Hepatocyte (in vitro differentiated cells): ENCODE measurements at regions not wholly inside any gene's neighbourhood (a gene's known extent, or its start where the extent isn't known, plus 50 kb on each side); places are given as distances from the start of the nearest gene placed in this dataset.

Experiments used
- DNase-seq: peaks from one replicate; pipeline ENCODE4 v3.0.0-alpha.2; 2016; ENCODE audit warnings: low spot score
- H2AFZ ChIP-seq: fragments of 200-600 bp; sonication (generic); 2 replicates; pipeline ENCODE4 v1.6.0; 2016; ENCODE audit warnings: antibody characterized with exemption, mild to moderate bottlenecking
- H3K27ac ChIP-seq: fragments of 200-600 bp; sonication (generic); 2 replicates; pipeline ENCODE4 v1.5.1; 2016; ENCODE audit warnings: mild to moderate bottlenecking
- H3K27me3 ChIP-seq: fragments of 200-600 bp; sonication (generic); 2 replicates; pipeline ENCODE4 v1.6.1; 2016
- H3K36me3 ChIP-seq: fragments of 200-600 bp; sonication (generic); replicated peaks from 2 replicates; pipeline ENCODE4 v1.5.1; 2016; ENCODE audit warnings: low read depth; ENCODE audit not compliant: insufficient read depth
- H3K4me1 ChIP-seq: fragments of 200-600 bp; sonication (generic); 2 replicates; pipeline ENCODE4 v1.5.1; 2016; ENCODE audit warnings: mild to moderate bottlenecking, moderate library complexity; ENCODE audit not compliant: insufficient read depth
- H3K4me2 ChIP-seq: fragments of 200-600 bp; sonication (generic); 2 replicates; pipeline ENCODE4 v1.6.0; 2016
- H3K4me3 ChIP-seq: fragments of 200-600 bp; sonication (generic); 2 replicates; pipeline ENCODE4 v1.5.1; 2016; ENCODE audit warnings: mild to moderate bottlenecking
- H3K79me2 ChIP-seq: fragments of 200-600 bp; sonication (generic); 2 replicates; pipeline ENCODE4 v1.6.0; 2017; ENCODE audit warnings: mild to moderate bottlenecking
- H3K9me2 ChIP-seq: fragments of 200-600 bp; sonication (generic); replicated peaks from 2 replicates; pipeline ENCODE4 v1.6.0; 2017; ENCODE audit warnings: mild to moderate bottlenecking; ENCODE audit not compliant: insufficient read depth
- H3K9me3 ChIP-seq: fragments of 200-600 bp; sonication (generic); 2 replicates; pipeline ENCODE4 v1.5.1; 2016; ENCODE audit warnings: low read depth, mild to moderate bottlenecking
- H4K20me1 ChIP-seq: fragments of 200-600 bp; sonication (generic); 2 replicates; pipeline ENCODE4 v1.6.0; 2016; ENCODE audit warnings: mild to moderate bottlenecking; ENCODE audit not compliant: insufficient read depth, poor library complexity, severe bottlenecking
- EZH2 ChIP-seq: fragments of 200-600 bp; sonication (generic); IDR thresholded peaks from 2 replicates; pipeline ENCODE4 v1.6.1; 2016; ENCODE audit warnings: antibody characterized with exemption, mild to moderate bottlenecking, borderline replicate concordance
- EZH2phosphoT487 ChIP-seq: fragments of 200-600 bp; sonication (generic); IDR thresholded peaks from one replicate; pipeline ENCODE4 v1.6.1; 2018; ENCODE audit warnings: antibody characterized with exemption, mild to moderate bottlenecking, low read depth, moderate library complexity; ENCODE audit not compliant: unreplicated experiment, severe bottlenecking
- WGBS: methylation state at CpG from one replicate; pipeline ENCODE4 v1.1.6; 2016; ENCODE audit warnings: low lambda C conversion rate; ENCODE audit errors: missing lambda C conversion rate; 5-methylcytosine and 5-hydroxymethylcytosine counted together
- TF ChIP-seq, protein P1 (sequence below): fragments of 200-600 bp; sonication (generic); IDR thresholded peaks from 2 replicates; pipeline ENCODE4 v1.5.1; 2016; ENCODE audit warnings: antibody characterized with exemption, mild to moderate bottlenecking; ENCODE audit not compliant: poor library complexity

DNA sequence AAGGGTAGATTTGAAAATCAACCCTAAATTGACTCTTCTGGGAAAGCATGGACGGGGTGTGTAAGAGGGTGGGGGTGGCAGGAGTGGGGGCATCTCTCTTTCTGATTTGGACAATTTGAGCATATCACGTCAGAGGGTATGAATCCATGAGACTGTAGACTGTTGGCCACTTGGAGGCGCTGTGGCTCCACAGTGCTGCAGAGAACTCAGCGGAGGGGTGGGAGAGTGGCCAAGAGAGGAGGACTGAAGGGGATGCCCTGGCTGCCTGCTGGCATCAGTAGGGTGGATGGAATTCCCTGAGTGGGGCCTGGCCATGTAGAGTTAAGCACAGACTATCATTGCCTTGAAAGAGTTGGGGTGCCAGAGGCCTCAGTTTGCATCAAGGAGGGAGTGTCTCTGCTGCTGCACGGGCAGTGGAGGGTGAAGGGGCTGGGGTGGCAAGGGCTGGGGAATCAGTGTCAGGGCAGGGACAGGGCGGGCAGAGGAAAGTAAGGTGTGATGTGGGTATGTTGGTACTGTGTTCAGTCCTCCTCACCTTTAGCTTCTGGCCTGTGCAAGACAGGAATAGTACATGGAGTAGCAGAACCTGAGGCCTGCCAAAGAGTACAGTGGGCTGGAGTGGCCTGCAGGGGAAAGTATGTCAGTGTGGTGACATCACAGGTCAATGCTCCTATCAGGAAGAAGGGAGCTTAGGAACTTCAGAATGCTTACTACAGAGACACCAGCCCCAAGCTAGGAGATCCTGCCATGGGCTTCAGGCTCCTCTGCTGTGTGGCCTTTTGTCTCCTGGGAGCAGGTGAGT lies 133.5 kb upstream of the PRSS58 start:
- Histone ChIP-seq H3K9me3 (no peaks in the 10 kb centered on the region), H3K9me2 (no peaks in the 10 kb centered on the region), H3K27ac (no peak overlapping the region), H3K4me1 (peaks cover 13% of the 10 kb centered on the region), H3K4me3 (no peak overlapping the region), H4K20me1 (no peaks in the 10 kb centered on the region), H3K36me3 (no peaks in the 10 kb centered on the region), H3K4me2 (no peak overlapping the region), H2AFZ (no peak overlapping the region), H3K27me3 (no peaks in the 10 kb centered on the region), H3K79me2 (no peaks in the 10 kb centered on the region)
- TF ChIP-seq EZH2 (no peak), EZH2phosphoT487 (no peak)
- TF ChIP-seq, protein P1, sequence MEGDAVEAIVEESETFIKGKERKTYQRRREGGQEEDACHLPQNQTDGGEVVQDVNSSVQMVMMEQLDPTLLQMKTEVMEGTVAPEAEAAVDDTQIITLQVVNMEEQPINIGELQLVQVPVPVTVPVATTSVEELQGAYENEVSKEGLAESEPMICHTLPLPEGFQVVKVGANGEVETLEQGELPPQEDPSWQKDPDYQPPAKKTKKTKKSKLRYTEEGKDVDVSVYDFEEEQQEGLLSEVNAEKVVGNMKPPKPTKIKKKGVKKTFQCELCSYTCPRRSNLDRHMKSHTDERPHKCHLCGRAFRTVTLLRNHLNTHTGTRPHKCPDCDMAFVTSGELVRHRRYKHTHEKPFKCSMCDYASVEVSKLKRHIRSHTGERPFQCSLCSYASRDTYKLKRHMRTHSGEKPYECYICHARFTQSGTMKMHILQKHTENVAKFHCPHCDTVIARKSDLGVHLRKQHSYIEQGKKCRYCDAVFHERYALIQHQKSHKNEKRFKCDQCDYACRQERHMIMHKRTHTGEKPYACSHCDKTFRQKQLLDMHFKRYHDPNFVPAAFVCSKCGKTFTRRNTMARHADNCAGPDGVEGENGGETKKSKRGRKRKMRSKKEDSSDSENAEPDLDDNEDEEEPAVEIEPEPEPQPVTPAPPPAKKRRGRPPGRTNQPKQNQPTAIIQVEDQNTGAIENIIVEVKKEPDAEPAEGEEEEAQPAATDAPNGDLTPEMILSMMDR: peak; percentile 31
- 61% methylated on average over 6 of the region's 6 CpGs for WGBS
- peak; percentile 30 for DNase-seq

DNA sequence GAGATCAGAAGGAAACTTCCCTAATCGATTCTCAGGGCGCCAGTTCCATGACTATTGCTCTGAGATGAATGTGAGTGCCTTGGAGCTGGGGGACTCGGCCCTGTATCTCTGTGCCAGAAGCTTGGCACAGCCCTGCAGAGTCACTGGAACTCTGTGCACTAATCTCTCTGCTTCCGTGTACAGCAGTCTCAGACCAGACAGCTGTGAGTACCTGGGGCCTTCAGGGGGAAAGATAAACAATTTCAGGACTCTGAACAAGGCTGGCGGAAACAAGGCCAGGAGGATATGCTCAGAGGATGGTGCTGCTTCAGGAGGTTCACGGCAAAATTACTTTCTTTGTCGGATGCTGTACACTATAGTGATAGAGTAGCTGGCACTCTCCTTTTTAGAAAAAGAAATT lies 131.7 kb upstream of the PRSS58 start:
- Histone ChIP-seq H3K4me3 (no peak overlapping the region), H2AFZ (peak overlapping the region; percentile 7), H3K4me1 (peaks cover 13% of the 10 kb centered on the region), H3K36me3 (no peaks in the 10 kb centered on the region), H4K20me1 (no peaks in the 10 kb centered on the region), H3K4me2 (peak overlapping the region; percentile 0), H3K27ac (peak overlapping the region; percentile 59), H3K27me3 (no peaks in the 10 kb centered on the region), H3K79me2 (no peaks in the 10 kb centered on the region), H3K9me3 (no peaks in the 10 kb centered on the region), H3K9me2 (no peaks in the 10 kb centered on the region)
- TF ChIP-seq EZH2: no peak
- no peak for TF ChIP-seq EZH2phosphoT487
- TF ChIP-seq, protein P1: no peak
- peak; percentile 64 for DNase-seq
- WGBS: 53% methylated on average over 7 of the region's 7 CpGs

DNA sequence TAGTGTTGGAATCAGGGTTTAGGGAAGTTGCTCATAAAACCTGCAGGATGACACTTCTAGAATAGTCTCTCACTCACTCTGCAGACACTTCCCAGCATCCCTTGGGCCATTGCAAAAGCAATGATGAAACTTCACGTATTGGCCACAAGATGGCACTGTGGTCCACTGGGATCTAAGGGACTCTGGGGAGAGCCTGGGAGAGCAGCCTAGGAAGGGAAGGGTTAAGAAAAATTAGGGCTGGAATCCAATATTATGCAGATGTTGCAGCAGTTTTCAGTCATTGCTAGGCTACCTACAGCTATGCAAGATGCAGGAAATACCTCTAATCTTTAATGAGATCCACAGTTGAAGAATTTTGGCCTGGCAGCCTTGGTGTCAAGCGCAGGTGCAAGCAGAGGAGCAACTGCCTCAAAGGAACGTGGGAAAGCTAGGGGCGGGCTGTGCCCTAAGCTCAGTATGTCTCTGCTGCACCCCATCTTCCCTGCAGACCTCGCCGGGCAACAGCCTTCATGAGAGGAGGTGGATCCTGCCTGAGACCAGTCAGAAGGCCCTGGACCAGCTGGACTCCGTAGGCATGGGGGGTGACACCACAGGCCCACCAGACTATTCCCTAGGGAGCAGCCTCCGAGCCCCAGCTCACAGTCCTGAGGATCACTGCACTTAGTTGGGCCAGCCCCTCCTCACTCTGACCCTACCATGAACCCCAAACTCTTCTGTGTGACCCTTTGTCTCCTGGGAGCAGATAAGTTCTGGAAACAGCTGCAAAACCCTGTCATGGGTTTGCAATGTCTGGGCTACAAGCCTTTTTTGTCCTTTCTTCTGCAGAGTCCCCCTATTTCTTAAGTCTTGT lies 127.9 kb upstream of the PRSS58 start:
- H3K36me3 ChIP-seq: no peaks in the 10 kb centered on the region
- 55% methylated on average over 8 of the region's 8 CpGs for WGBS
- no peak overlapping the region for H3K4me3 ChIP-seq
- peak; percentile 72 for DNase-seq
- no peaks in the 10 kb centered on the region for H4K20me1 ChIP-seq
- H3K79me2 ChIP-seq: no peaks in the 10 kb centered on the region
- peaks cover 13% of the 10 kb centered on the region for H3K4me1 ChIP-seq
- TF ChIP-seq, protein P1: peak; percentile 53
- TF ChIP-seq EZH2phosphoT487 (no peak), EZH2 (no peak)
- no peaks in the 10 kb centered on the region for H3K9me2 ChIP-seq
- no peak overlapping the region for H3K27ac ChIP-seq
- no peak overlapping the region for H2AFZ ChIP-seq
- no peak overlapping the region for H3K4me2 ChIP-seq
- no peaks in the 10 kb centered on the region for H3K9me3 ChIP-seq
- no peaks in the 10 kb centered on the region for H3K27me3 ChIP-seq
